Stimulated activated CD4-positive, alpha-beta T cell treated with anti-CD3 and anti-CD28 coated beads, TNF-alpha, amount 100 ng/mL, for 4 hours (primary cell): ENCODE measurements at regions not wholly inside any gene's neighbourhood (a gene's known extent, or its start where the extent isn't known, plus 50 kb on each side); places are given as distances from the start of the nearest gene placed in this dataset.
"Not testable (repeated sequence)": the region's sequence is repeated elsewhere in the genome, so short reads cannot be mapped to it uniquely, and the experiment has no call there.

Source experiments
- DNase-seq, 3 experiments: peaks; one replicate each; pipeline ENCODE4 v3.0.0-alpha.2; 2020; ENCODE audit warnings: low read depth in 3 of 3

DNA sequence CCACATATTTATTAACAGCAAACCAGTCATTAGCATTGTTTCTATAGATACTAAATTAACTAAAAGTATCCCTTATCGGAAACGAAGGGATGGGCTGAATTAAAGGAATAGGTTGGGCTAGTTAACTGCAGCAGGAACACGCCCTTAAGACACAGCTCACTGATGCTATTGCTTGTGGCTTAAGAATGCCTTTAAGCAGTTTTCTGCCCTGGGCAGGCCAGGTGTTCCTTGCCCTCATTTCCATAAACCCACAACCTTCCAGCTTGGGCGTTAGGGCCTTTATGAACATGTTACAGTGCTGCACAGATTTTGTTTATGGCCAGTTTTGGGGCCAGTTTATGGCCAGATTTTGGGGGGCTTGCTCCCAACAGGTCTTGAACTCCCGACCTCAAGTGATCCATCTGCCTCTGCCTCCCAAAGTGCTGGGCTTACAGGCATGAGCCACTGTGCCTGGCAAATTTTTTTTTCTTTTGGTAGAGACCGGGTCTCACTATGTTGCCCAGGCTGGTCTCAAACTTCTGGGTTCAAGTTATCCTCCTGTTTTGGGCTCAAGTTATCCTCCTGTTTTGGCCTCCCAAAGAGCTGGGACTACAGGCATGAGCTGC, 90.1 kb upstream of the GRIN2A start:
- not testable (repeated sequence) for DNase-seq

- DNase-seq = not testable (repeated sequence)
Observed at GRCh38 chr16:10275214-10275996, 93.2 kb upstream of the GRIN2A start.

DNA sequence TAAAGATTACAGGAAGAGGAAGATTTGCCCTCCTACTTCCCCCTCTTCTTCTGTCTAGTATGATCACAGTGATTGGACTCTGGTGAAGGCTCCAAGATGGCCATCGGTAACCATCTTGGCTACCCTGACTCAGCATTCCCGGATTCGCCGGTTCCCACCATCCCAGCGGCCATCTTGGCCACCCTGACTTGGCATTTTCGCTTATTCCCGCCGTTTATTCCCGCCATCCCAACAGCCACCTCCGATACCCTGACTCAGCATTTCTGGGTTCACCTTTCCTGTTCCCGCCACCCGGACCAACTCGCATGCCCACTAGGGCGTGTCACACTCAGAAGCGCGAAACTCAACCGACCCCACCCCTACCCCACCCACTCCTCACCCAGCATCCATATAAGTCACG, 95.4 kb upstream of the GRIN2A start:
- no peak for DNase-seq

GRCh38 chr16:10280262-10281170, 98.3 kb upstream of the GRIN2A start:
- DNase-seq = no peak

DNA sequence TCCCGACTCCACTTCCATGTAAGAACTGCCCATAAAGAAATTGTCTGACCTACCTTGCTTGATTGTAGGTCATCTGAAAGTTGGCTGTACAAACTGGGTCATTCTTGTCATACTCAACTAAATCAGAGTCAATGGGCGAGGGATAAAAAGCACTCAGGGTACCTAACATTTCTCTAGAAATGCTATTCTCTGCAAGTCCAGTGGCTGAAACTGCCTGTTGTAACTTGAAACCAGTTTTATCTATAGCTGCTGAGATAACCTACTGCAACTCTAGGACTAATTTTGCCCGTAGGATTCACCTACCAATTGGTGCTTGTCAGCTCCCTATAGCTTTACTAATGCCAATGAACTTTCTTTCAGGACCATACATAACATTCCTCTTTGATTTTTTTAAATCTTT, 100.1 kb upstream of the GRIN2A start:
- no peak for DNase-seq

- DNase-seq = not testable (repeated sequence)
Observed at GRCh38 chr16:10283246-10283645, 101.0 kb upstream of the GRIN2A start.

DNA sequence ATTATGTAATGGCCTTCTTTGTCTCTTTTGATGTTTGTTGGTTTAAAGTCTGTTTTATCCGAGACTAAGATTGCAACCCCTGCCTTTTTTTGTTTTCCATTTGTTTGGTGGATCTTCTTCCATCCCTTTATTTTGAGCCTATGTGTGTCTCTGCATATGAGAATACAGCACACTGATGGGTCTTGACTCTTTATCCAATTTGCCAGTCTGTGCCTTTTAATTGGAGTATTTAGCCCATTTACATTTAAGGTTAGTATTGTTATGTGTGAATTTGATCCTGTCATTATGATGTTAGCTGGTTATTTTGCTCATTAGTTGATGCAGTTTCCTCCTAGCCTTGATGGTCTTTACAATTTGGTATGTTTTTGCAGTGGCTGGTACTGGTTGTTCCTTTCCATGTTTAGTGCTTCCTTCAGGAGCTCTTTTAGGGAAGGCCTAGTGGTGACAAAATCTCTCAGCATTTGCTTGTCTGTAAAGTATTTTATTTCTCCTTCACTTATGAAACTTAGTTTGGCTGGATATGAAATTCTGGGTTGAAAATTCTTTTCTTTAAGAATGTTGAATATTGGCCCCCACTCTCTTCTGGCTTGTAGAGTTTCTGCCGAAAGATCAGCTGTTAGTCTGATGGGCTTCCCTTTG, 95.3 kb upstream of the ATF7IP2 start:
- DNase-seq = not testable (repeated sequence)

GRCh38 chr16:10292197-10292596, 93.7 kb upstream of the ATF7IP2 start:
- DNase-seq = not testable (repeated sequence)

DNA sequence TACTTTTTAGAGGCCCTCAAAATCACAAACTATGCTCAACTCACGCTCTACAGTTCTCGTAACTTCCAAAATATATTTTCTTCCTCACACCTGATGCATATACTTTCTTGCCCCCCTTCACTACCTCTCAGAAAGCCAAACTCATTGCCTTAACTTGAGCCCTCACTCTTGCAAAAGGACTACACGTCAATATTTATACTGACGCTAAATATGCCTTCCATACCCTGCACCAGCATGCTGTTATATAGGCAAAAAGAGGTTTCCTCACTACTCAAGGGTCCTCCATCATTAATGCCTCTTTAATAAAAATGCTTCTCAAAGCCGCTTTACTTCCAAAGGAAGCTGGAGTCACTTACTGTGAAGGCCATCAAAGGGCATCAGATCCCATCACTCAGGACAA, 92.9 kb upstream of the ATF7IP2 start:
- not testable (repeated sequence) for DNase-seq

DNA sequence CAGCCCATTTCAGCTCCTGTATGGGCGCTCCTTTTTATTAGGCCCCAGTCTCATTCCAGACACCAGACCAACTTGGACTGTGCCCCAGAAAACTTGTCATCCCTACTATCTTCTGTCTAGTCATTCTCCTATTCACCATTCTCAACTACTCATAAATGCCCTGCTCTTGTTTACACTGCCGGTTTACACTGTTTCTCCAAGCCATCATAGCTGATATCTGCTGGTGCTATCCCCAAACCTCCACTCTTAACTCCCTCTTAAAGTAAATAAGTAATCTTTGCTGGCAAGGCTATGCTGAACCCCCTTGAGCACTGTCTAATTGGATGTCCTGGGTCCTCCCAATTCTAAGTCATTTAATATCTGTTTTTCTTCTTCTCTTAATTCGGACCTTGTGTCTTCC, 91.7 kb upstream of the ATF7IP2 start:
- DNase-seq = not testable (repeated sequence)

DNA sequence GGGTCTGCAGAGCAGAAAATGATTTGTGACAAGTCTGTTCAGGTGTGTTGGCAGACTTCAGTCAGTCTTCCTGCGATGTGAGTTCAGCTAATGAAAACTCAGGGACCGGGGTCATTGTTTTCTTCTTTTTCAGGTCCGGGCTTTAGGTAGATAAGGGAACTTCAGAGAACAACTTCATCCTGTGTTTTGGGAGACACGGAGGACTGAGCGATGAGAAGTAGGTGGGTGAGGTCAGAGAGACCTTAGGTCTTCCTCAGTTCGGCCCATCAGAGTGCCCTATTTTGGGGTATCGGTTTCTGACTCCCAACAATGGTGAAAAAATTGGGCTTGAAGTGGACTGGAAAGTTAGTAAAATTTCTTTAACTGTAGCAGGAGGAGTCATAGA, 88.9 kb upstream of the ATF7IP2 start:
- no peak for DNase-seq

GRCh38 chr16:10297341-10298006, 88.4 kb upstream of the ATF7IP2 start:
- DNase-seq = no peak

- DNase-seq = no peak
Observed at GRCh38 chr16:10300905-10301304, 85.0 kb upstream of the ATF7IP2 start.

GRCh38 chr16:10301547-10301946, 84.3 kb upstream of the ATF7IP2 start:
- not testable (repeated sequence) for DNase-seq

DNA sequence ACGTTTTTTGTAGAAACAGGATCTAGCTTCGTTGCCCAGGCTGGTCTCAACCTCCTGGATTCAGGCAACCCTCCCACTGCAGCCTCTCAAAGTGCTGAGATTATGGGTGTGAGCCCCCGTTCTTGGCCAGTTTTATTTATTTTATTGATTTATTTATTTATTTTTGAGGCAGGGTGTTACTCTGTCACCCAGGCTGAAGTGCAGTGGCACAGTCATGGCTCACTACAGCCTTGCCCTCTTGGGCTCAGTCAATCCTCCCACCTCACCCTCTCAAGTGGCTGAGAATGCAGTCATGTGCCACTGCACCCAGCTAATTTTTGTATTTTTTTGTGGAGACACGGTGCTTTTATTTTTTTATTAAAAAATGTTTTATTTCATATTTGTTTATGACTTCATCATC, 79.9 kb upstream of the ATF7IP2 start:
- DNase-seq = no peak

- no peak for DNase-seq
Observed at GRCh38 chr16:10308305-10309193, 77.3 kb upstream of the ATF7IP2 start.

DNA sequence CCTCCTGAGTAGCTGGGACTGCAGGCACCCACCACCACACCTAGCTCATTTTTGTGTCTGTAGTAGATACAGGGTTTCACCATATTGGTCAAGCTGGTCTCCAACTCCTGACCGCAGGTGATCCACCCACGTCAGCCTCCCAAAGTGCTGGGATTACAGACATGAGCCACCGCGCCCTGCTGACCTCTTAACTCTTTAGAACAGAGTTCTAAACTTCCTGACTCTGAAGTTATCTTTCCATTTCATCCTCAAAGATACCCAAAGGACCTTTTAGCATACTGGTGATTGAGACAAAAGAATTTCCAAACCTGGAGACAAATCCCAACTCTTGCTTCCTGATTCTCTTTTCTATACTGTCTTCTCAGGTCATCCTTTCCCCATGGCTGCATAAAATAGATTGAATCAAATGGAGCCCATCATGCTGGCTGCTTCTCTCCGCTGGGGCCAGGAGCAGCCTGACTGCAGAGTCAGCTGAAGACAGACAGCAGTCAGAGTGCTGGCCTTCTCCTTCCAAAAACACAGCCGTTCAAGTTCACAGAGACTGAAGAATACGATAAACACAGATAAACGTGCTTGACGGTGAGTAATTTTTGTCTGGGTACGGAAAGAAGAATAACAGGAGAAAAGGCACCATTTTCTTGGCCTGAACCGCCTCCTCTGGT, 76.5 kb upstream of the ATF7IP2 start:
- no peak for DNase-seq

- no peak for DNase-seq
Observed at GRCh38 chr16:10312008-10312407, 73.9 kb upstream of the ATF7IP2 start.

- DNase-seq = no peak
Observed at GRCh38 chr16:10312784-10313724, 72.8 kb upstream of the ATF7IP2 start.
